ENCODE measurements at regions not wholly inside any gene's neighbourhood (a gene's known extent, or its start where the extent isn't known, plus 50 kb on each side); places are given as distances from the start of the nearest gene placed in this dataset.

DNA sequence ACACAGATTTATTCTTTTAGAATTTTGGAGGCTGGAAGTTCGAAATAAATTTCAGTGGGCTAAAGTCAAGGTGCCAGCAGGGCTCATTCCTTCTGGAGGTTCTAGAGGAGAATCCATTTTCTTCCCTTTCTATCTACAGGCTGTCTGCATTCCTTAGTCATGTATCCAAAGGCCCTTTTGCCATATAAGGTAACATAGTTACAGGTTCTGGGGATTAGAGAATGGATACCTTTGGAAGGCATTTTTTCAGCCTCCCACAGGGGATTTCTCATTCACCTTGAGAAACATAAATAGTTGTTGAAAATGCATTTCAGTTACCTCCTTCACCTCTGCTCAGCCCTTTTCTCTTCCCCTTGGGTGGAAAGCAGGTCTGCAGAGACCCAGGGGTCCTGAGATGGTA is 280.0 kb upstream of the MAP3K1 start:
- DNase-seq (ENCODE audit: extremely low read depth in 1 of 4, low spot score in 3 of 4) (no peak), FAIRE-seq (no peak), ATAC-seq (no peak)
- Histone ChIP-seq H3K79me2 (ENCODE audit: control insufficient read depth, insufficient read depth, low read length) (no peaks in the 10 kb centered on the region), H3K27me3 (ENCODE audit: control insufficient read depth in 2 of 2, insufficient read depth in 2 of 2, low read length in 2 of 2) (no peaks in the 10 kb centered on the region; a peak in 1 of 5 replicates), H3K36me3 (ENCODE audit: control insufficient read depth, insufficient read depth, low read length) (no peaks in the 10 kb centered on the region), H3K4me2 (ENCODE audit: insufficient read depth, low read length) (no peak overlapping the region), H3K9me3 (replicated peaks; ENCODE audit: control insufficient read depth, insufficient read depth, low read depth, low read length) (no peaks in the 10 kb centered on the region), H3K9ac (ENCODE audit: insufficient read depth in 1 of 2, low read depth in 2 of 2, low read length in 2 of 2) (no peak overlapping the region), H2AFZ (ENCODE audit: low read depth, low read length) (no peak overlapping the region), H3K27ac (ENCODE audit: extremely low read depth, low read depth, low read length) (no peak overlapping the region), H4K20me1 (replicated peaks; ENCODE audit: control insufficient read depth, insufficient read depth, low read length) (no peaks in the 10 kb centered on the region; the same call in 1 of the 2 replicates), H3K4me3 (no peak overlapping the region), H3K9me1 (ENCODE audit: control insufficient read depth, insufficient read depth, low read length) (no peaks in the 10 kb centered on the region), H3K4me1 (replicated peaks in 1 of 2; ENCODE audit: control insufficient read depth in 2 of 2, insufficient read depth in 2 of 2, low read length in 2 of 2) (peaks cover 0 to 16% of the 10 kb centered on the region in 2 experiments; a peak in 3 of 5 replicates)
- WGBS (ENCODE audit: insufficient coverage, low coverage, missing lambda C conversion rate): 0% methylated on average over 1 of the region's 1 CpG
- intact Hi-C loops (cut with micrococcal nuclease): no loop called here
- ChIA-PET CTCF (ENCODE audit: low intra/inter-chr PET ratio) (no interaction called here), POLR2A (no interaction called here)
- in situ Hi-C loops (cut with MboI): no loop called here
- no TSS peak for BruUV-seq (replicated peaks)
- TF ChIP-seq RBM15 (IDR thresholded peaks at IDR 0.05; ENCODE audit: insufficient read depth, low read length) (no peak), ATF7 (IDR thresholded peaks at IDR 0.05) (no peak), CC2D1A (IDR thresholded peaks at IDR 0.05) (no peak), BRD4 (IDR thresholded peaks at IDR 0.05) (no peak)
- TF ChIP-seq, protein P1, sequence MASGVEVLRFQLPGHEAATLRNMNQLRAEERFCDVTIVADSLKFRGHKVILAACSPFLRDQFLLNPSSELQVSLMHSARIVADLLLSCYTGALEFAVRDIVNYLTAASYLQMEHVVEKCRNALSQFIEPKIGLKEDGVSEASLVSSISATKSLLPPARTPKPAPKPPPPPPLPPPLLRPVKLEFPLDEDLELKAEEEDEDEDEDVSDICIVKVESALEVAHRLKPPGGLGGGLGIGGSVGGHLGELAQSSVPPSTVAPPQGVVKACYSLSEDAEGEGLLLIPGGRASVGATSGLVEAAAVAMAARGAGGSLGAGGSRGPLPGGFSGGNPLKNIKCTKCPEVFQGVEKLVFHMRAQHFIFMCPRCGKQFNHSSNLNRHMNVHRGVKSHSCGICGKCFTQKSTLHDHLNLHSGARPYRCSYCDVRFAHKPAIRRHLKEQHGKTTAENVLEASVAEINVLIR (CRISPR knock-in tag; IDR thresholded peaks at IDR 0.05): no peak

Measured in K562 (cell line).